ENCODE measurements at regions not wholly inside any gene's neighbourhood (a gene's known extent, or its start where the extent isn't known, plus 50 kb on each side); places are given as distances from the start of the nearest gene placed in this dataset.

GRCh38 chr7:445020-445419 is 74.6 kb downstream of the PDGFA start:
- DNase-seq (ENCODE audit: low read depth, low spot score), result no peak
- in situ Hi-C loops (cut with HindIII; ENCODE audit: low sequenced_read_pairs), result no loop called here
- no peak overlapping the region for H3K4me3 ChIP-seq (ENCODE audit: low read depth, low read length)
- no peak for TF ChIP-seq CTCF (IDR thresholded peaks at IDR 0.05; ENCODE audit: low read depth, low read length)

GRCh38 chr7:445563-446288 is 73.9 kb downstream of the PDGFA start:
- H3K4me3 ChIP-seq (ENCODE audit: low read depth, low read length), result no peak overlapping the region
- no peak for TF ChIP-seq CTCF (IDR thresholded peaks at IDR 0.05; ENCODE audit: low read depth, low read length)
- in situ Hi-C loops (cut with HindIII; ENCODE audit: low sequenced_read_pairs), result no loop called here
- DNase-seq (ENCODE audit: low read depth, low spot score), result no peak

- TF ChIP-seq CTCF (IDR thresholded peaks at IDR 0.05; ENCODE audit: low read depth, low read length), result no peak
- H3K4me3 ChIP-seq (ENCODE audit: low read depth, low read length), result no peak overlapping the region
- no peak for DNase-seq (ENCODE audit: low read depth, low spot score)
- in situ Hi-C loops (cut with HindIII; ENCODE audit: low sequenced_read_pairs), result no loop called here
Observed at GRCh38 chr7:446289-446935, 73.2 kb downstream of the PDGFA start.

Measured in astrocyte of the spinal cord (primary cell).